NCI-H2196 (cell line): ENCODE measurements at regions not wholly inside any gene's neighbourhood (a gene's known extent, or its start where the extent isn't known, plus 50 kb on each side); places are given as distances from the start of the nearest gene placed in this dataset.

Source experiments
- DNase-seq: peaks from one replicate; lab custom pipeline; 2025; ENCODE audit not compliant: unreplicated experiment; lab: John Stamatoyannopoulos, UW

GRCh38 chr1:30047576-30047975 is 675.8 kb downstream of the MATN1 start:
- DNase-seq: no peak

GRCh38 chr1:30046751-30047150 is 676.6 kb downstream of the MATN1 start:
- DNase-seq: no peak

GRCh38 chr1:30045304-30046090 is 677.9 kb downstream of the MATN1 start:
- no peak for DNase-seq

- DNase-seq: no peak
Measured at GRCh38 chr1:30044656-30045144, 678.7 kb downstream of the MATN1 start.

GRCh38 chr1:30043731-30044408 is 679.5 kb downstream of the MATN1 start:
- no peak for DNase-seq

- no peak for DNase-seq
Measured at GRCh38 chr1:30043256-30043655, 680.1 kb downstream of the MATN1 start.

- no peak for DNase-seq
Measured at GRCh38 chr1:30042438-30043147, 680.8 kb downstream of the MATN1 start.

- no peak for DNase-seq
Measured at GRCh38 chr1:30041741-30042437, 681.5 kb downstream of the MATN1 start.

- no peak for DNase-seq
Measured at GRCh38 chr1:30040081-30041019, 683.0 kb downstream of the MATN1 start.

- DNase-seq: no peak
Measured at GRCh38 chr1:30039354-30040080, 683.9 kb downstream of the MATN1 start.

- no peak for DNase-seq
Measured at GRCh38 chr1:30038134-30039025, 685.0 kb downstream of the MATN1 start.

GRCh38 chr1:30037251-30038118 is 685.9 kb downstream of the MATN1 start:
- no peak for DNase-seq

GRCh38 chr1:30036666-30037065 is 686.7 kb downstream of the MATN1 start:
- DNase-seq: no peak

- DNase-seq: no peak
Measured at GRCh38 chr1:30036229-30036547, 687.2 kb downstream of the MATN1 start.

GRCh38 chr1:30035522-30036228 is 687.7 kb downstream of the MATN1 start:
- DNase-seq: no peak

GRCh38 chr1:30034627-30035521 is 688.5 kb downstream of the MATN1 start:
- peak; percentile 44 for DNase-seq
